ENCODE measurements at regions not wholly inside any gene's neighbourhood (a gene's known extent, or its start where the extent isn't known, plus 50 kb on each side); places are given as distances from the start of the nearest gene placed in this dataset.

DNA sequence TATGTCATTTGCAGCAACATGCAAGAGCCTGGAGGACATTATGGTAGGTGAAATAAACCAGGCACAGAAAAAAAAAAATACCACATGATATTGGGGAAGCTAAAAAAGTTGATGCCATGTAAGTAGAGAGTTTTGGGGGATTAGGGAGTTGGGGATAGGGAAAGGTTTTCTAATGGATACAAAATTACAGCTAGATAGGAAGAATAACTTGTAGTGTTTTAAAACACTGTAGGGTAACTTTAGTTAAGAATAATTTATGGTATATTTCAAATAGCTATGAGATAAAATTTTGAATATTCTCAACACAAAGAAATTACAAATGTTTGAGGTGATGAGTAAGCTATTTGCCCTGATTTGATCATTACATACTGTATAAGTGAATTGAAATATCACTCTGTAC lies 1456.7 kb upstream of the MIR17HG start (continued):
- TF ChIP-seq ZNF219 (CRISPR knock-in tag; IDR thresholded peaks at IDR 0.05; ENCODE audit: borderline replicate concordance) (no peak), SOX15 (CRISPR knock-in tag; IDR thresholded peaks at IDR 0.05) (no peak), TCF7 (CRISPR knock-in tag; IDR thresholded peaks at IDR 0.05; ENCODE audit: low read depth) (no peak), ZNF423 (CRISPR knock-in tag; IDR thresholded peaks at IDR 0.05) (no peak)
- TF ChIP-seq, protein P1, sequence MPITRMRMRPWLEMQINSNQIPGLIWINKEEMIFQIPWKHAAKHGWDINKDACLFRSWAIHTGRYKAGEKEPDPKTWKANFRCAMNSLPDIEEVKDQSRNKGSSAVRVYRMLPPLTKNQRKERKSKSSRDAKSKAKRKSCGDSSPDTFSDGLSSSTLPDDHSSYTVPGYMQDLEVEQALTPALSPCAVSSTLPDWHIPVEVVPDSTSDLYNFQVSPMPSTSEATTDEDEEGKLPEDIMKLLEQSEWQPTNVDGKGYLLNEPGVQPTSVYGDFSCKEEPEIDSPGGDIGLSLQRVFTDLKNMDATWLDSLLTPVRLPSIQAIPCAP (CRISPR knock-in tag; IDR thresholded peaks at IDR 0.05), result no peak

DNA sequence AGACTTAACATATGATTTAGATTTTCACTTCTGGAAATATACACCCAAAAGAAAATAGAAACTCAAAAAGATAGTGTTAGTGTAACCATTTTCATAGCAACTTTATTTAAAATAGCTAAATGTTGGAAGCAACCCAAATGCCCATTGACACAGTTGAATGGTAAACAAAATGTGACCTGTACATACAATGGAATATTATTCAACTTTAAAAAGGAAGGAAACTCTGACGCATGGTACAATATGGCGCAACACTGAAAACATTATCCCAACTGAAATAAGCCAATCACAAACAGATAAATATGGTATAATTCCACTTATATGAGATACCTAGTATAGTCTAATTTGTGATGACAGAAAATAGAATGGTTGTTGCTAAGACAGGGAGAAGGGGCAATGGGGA lies 1456.1 kb upstream of the MIR17HG start:
- ChIA-PET POLR2A (no interaction called here), CTCF (no interaction called here)
- no peak for TF ChIP-seq CREM (CRISPR knock-in tag; IDR thresholded peaks at IDR 0.05)
- TF ChIP-seq, protein P2, sequence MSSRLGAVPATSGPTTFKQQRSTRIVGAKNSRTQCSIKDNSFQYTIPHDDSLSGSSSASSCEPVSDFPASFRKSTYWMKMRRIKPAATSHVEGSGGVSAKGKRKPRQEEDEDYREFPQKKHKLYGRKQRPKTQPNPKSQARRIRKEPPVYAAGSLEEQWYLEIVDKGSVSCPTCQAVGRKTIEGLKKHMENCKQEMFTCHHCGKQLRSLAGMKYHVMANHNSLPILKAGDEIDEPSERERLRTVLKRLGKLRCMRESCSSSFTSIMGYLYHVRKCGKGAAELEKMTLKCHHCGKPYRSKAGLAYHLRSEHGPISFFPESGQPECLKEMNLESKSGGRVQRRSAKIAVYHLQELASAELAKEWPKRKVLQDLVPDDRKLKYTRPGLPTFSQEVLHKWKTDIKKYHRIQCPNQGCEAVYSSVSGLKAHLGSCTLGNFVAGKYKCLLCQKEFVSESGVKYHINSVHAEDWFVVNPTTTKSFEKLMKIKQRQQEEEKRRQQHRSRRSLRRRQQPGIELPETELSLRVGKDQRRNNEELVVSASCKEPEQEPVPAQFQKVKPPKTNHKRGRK (CRISPR knock-in tag; IDR thresholded peaks at IDR 0.05; ENCODE audit: borderline replicate concordance), result no peak
- TF ChIP-seq, protein P3, sequence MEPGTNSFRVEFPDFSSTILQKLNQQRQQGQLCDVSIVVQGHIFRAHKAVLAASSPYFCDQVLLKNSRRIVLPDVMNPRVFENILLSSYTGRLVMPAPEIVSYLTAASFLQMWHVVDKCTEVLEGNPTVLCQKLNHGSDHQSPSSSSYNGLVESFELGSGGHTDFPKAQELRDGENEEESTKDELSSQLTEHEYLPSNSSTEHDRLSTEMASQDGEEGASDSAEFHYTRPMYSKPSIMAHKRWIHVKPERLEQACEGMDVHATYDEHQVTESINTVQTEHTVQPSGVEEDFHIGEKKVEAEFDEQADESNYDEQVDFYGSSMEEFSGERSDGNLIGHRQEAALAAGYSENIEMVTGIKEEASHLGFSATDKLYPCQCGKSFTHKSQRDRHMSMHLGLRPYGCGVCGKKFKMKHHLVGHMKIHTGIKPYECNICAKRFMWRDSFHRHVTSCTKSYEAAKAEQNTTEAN (CRISPR knock-in tag; IDR thresholded peaks at IDR 0.05), result no peak
- Mint-ChIP-seq H3K4me1 (no peaks in the 10 kb centered on the region), H3K9me3 (peaks cover 17% of the 10 kb centered on the region), H3K36me3 (no peaks in the 10 kb centered on the region), H3K4me3 (no peak overlapping the region), H3K27me3 (ENCODE audit: low read depth) (no peaks in the 10 kb centered on the region), H3K27ac (no peak overlapping the region)
- no peak for DNase-seq (ENCODE audit: low spot score)
- ATAC-seq, result no peak

DNA sequence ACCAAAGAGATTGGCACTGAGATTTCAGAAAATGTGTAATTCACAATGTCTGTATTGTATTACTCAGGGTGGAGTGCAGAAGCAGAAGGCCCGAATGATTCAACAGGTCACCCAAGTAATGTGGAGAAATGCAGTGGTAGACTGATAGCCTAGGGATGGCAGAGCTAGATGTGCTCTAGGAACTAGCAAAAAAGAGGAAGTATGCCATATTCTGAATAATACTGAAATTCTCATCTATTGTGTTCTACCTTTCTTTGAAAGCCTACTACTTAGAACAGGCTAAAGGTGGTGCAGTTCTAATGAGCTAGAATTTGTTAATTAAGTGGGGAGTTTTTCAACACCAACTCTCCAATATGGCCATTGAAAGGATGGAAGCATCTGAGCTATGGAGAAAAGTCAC lies 1449.8 kb upstream of the MIR17HG start:
- TF ChIP-seq, protein P4, sequence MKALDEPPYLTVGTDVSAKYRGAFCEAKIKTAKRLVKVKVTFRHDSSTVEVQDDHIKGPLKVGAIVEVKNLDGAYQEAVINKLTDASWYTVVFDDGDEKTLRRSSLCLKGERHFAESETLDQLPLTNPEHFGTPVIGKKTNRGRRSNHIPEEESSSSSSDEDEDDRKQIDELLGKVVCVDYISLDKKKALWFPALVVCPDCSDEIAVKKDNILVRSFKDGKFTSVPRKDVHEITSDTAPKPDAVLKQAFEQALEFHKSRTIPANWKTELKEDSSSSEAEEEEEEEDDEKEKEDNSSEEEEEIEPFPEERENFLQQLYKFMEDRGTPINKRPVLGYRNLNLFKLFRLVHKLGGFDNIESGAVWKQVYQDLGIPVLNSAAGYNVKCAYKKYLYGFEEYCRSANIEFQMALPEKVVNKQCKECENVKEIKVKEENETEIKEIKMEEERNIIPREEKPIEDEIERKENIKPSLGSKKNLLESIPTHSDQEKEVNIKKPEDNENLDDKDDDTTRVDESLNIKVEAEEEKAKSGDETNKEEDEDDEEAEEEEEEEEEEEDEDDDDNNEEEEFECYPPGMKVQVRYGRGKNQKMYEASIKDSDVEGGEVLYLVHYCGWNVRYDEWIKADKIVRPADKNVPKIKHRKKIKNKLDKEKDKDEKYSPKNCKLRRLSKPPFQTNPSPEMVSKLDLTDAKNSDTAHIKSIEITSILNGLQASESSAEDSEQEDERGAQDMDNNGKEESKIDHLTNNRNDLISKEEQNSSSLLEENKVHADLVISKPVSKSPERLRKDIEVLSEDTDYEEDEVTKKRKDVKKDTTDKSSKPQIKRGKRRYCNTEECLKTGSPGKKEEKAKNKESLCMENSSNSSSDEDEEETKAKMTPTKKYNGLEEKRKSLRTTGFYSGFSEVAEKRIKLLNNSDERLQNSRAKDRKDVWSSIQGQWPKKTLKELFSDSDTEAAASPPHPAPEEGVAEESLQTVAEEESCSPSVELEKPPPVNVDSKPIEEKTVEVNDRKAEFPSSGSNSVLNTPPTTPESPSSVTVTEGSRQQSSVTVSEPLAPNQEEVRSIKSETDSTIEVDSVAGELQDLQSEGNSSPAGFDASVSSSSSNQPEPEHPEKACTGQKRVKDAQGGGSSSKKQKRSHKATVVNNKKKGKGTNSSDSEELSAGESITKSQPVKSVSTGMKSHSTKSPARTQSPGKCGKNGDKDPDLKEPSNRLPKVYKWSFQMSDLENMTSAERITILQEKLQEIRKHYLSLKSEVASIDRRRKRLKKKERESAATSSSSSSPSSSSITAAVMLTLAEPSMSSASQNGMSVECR (CRISPR knock-in tag; IDR thresholded peaks at IDR 0.05; ENCODE audit: borderline replicate concordance), result no peak
- TF ChIP-seq NFE2L1 (CRISPR knock-in tag; IDR thresholded peaks at IDR 0.05) (no peak), CBFB (CRISPR knock-in tag; IDR thresholded peaks at IDR 0.05; ENCODE audit: low read depth) (no peak), ZNF671 (CRISPR knock-in tag; IDR thresholded peaks at IDR 0.05) (no peak), ZNF121 (CRISPR knock-in tag; IDR thresholded peaks at IDR 0.05) (no peak), EMX1 (CRISPR knock-in tag; IDR thresholded peaks at IDR 0.05) (no peak), RORB (CRISPR knock-in tag; IDR thresholded peaks at IDR 0.05) (no peak), FOXP1 (CRISPR knock-in tag; IDR thresholded peaks at IDR 0.05; ENCODE audit: borderline replicate concordance) (no peak), IRF2 (CRISPR knock-in tag; IDR thresholded peaks at IDR 0.05; ENCODE audit: borderline replicate concordance, low read depth) (no peak)
- TF ChIP-seq, protein P5, sequence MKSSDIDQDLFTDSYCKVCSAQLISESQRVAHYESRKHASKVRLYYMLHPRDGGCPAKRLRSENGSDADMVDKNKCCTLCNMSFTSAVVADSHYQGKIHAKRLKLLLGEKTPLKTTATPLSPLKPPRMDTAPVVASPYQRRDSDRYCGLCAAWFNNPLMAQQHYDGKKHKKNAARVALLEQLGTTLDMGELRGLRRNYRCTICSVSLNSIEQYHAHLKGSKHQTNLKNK (CRISPR knock-in tag; IDR thresholded peaks at IDR 0.05), result no peak
- TF ChIP-seq, protein P6, sequence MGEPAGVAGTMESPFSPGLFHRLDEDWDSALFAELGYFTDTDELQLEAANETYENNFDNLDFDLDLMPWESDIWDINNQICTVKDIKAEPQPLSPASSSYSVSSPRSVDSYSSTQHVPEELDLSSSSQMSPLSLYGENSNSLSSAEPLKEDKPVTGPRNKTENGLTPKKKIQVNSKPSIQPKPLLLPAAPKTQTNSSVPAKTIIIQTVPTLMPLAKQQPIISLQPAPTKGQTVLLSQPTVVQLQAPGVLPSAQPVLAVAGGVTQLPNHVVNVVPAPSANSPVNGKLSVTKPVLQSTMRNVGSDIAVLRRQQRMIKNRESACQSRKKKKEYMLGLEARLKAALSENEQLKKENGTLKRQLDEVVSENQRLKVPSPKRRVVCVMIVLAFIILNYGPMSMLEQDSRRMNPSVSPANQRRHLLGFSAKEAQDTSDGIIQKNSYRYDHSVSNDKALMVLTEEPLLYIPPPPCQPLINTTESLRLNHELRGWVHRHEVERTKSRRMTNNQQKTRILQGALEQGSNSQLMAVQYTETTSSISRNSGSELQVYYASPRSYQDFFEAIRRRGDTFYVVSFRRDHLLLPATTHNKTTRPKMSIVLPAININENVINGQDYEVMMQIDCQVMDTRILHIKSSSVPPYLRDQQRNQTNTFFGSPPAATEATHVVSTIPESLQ (CRISPR knock-in tag; IDR thresholded peaks at IDR 0.05), result no peak
- TF ChIP-seq, protein P7, sequence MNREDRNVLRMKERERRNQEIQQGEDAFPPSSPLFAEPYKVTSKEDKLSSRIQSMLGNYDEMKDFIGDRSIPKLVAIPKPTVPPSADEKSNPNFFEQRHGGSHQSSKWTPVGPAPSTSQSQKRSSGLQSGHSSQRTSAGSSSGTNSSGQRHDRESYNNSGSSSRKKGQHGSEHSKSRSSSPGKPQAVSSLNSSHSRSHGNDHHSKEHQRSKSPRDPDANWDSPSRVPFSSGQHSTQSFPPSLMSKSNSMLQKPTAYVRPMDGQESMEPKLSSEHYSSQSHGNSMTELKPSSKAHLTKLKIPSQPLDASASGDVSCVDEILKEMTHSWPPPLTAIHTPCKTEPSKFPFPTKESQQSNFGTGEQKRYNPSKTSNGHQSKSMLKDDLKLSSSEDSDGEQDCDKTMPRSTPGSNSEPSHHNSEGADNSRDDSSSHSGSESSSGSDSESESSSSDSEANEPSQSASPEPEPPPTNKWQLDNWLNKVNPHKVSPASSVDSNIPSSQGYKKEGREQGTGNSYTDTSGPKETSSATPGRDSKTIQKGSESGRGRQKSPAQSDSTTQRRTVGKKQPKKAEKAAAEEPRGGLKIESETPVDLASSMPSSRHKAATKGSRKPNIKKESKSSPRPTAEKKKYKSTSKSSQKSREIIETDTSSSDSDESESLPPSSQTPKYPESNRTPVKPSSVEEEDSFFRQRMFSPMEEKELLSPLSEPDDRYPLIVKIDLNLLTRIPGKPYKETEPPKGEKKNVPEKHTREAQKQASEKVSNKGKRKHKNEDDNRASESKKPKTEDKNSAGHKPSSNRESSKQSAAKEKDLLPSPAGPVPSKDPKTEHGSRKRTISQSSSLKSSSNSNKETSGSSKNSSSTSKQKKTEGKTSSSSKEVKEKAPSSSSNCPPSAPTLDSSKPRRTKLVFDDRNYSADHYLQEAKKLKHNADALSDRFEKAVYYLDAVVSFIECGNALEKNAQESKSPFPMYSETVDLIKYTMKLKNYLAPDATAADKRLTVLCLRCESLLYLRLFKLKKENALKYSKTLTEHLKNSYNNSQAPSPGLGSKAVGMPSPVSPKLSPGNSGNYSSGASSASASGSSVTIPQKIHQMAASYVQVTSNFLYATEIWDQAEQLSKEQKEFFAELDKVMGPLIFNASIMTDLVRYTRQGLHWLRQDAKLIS (CRISPR knock-in tag; IDR thresholded peaks at IDR 0.05; ENCODE audit: borderline replicate concordance), result no peak
- Mint-ChIP-seq H3K9me3 (peaks cover 5% of the 10 kb centered on the region; the same call in 1 of the 2 replicates), H3K4me1 (no peaks in the 10 kb centered on the region), H3K36me3 (no peaks in the 10 kb centered on the region), H3K27ac (no peak overlapping the region), H3K27me3 (ENCODE audit: low read depth) (no peaks in the 10 kb centered on the region), H3K4me3 (no peak overlapping the region)
- CTCF ChIA-PET, result no interaction called here
- POLR2A ChIA-PET, result no interaction called here
- ATAC-seq (no peak), DNase-seq (ENCODE audit: low spot score) (no peak)
